Gastroesophageal sphincter (tissue), 4 donors: ENCODE measurements at regions not wholly inside any gene's neighbourhood (a gene's known extent, or its start where the extent isn't known, plus 50 kb on each side); places are given as distances from the start of the nearest gene placed in this dataset.

Experiments used
- ATAC-seq: fragments of 150-250 bp; one replicate; pipeline ENCODE4 v1.9.1; 2016; ENCODE audit warnings: mild to moderate bottlenecking, moderate library complexity
- H3K27ac ChIP-seq, 4 donors: fragments of 200-600 bp; sonication (generic) in 3 of 4; 1 replicate in 3 of 4; 2 replicates in 1 of 4; pipeline ENCODE4 v1.5.1; 2016 to 2019
- H3K27me3 ChIP-seq: fragments of 200-600 bp; sonication (generic); one replicate; pipeline ENCODE4 v1.5.1; 2019
- H3K36me3 ChIP-seq, 2 donors: fragments of 200-600 bp; sonication (generic); one replicate each; pipeline ENCODE4 v1.5.1; 2019; ENCODE audit warnings: control low read depth in 1 of 2
- H3K4me1 ChIP-seq, 3 donors: fragments of 200-600 bp; sonication (generic); 1 replicate in 2 of 3; 2 replicates in 1 of 3; pipeline ENCODE4 v1.5.1; 2016 to 2019; ENCODE audit warnings: control low read depth in 2 of 3
- H3K4me3 ChIP-seq, 2 donors: fragments of 200-600 bp; sonication (generic); one replicate each; pipeline ENCODE4 v1.5.1; 2019; ENCODE audit warnings: mild to moderate bottlenecking in 1 of 2, moderate library complexity in 1 of 2
- H3K9me3 ChIP-seq, 3 donors: fragments of 200-600 bp; sonication (generic); one replicate each; pipeline ENCODE4 v1.5.1; 2017 to 2019; ENCODE audit warnings: control low read depth in 2 of 3
- CTCF ChIP-seq, 4 experiments: fragments of 200-600 bp in 2 of 4; fragments of 450-650 bp in 2 of 4; sonication (generic) in 1 of 4; IDR thresholded peaks; one replicate each; pipeline ENCODE4 v1.5.1; 2017 to 2019; ENCODE audit warnings: antibody characterized with exemption in 4 of 4, mild to moderate bottlenecking in 2 of 4, moderate library complexity in 2 of 4
- EP300 ChIP-seq: sonication (generic); formaldehyde crosslinking; IDR thresholded peaks from one replicate; pipeline ENCODE4 v1.6.1; 2017; ENCODE audit warnings: antibody characterized with exemption, mild to moderate bottlenecking
- POLR2A ChIP-seq, 2 donors: fragments of 450-650 bp; IDR thresholded peaks; one replicate each; pipeline ENCODE4 v1.6.1; 2017; ENCODE audit warnings: antibody characterized with exemption in 2 of 2, mild to moderate bottlenecking in 2 of 2, moderate library complexity in 1 of 2
- POLR2AphosphoS5 ChIP-seq: sonication (generic); formaldehyde crosslinking; IDR thresholded peaks from one replicate; pipeline ENCODE4 v1.6.1; 2017; ENCODE audit warnings: antibody characterized with exemption
- WGBS, 2 donors: methylation state at CpG; one replicate each; pipeline ENCODE4 v1.1.5; 2018; ENCODE audit warnings: low coverage in 1 of 2; 5-methylcytosine and 5-hydroxymethylcytosine counted together

- peaks cover 0 to 5% (median 0%) of the 10 kb centered on the region in 3 donors for H3K4me1 ChIP-seq
- WGBS, 2 donors = 94% methylated on average over 9 of the region's 9 CpGs; no CpG with 5 or more reads in 1 of the 2 donors
- no peak overlapping the region for H3K4me3 ChIP-seq
- TF ChIP-seq POLR2A (IDR thresholded peaks at IDR 0.05) = no peak
- TF ChIP-seq POLR2AphosphoS5 = no peak
- TF ChIP-seq EP300 = no peak
- TF ChIP-seq CTCF (IDR thresholded peaks at IDR 0.05) = no peak
- H3K36me3 ChIP-seq = no peaks in the 10 kb centered on the region
- no peak overlapping the region for H3K27ac ChIP-seq
- no peaks in the 10 kb centered on the region for H3K9me3 ChIP-seq
- no peaks in the 10 kb centered on the region for H3K27me3 ChIP-seq
- no peak for ATAC-seq
These were observed 274.5 kb upstream of the SOX5 start for GRCh38 chr12:24223926-24224325.

- 89 to 100% methylated on average over 1 of the region's 1 CpG for WGBS, 2 donors
- Histone ChIP-seq H3K27ac (no peak overlapping the region), H3K36me3 (no peaks in the 10 kb centered on the region), H3K27me3 (no peaks in the 10 kb centered on the region), H3K9me3 (no peaks in the 10 kb centered on the region), H3K4me1 (peaks cover 0 to 5% (median 0%) of the 10 kb centered on the region in 3 donors), H3K4me3 (no peak overlapping the region)
- TF ChIP-seq POLR2AphosphoS5 (no peak), CTCF (IDR thresholded peaks at IDR 0.05) (no peak), EP300 (no peak), POLR2A (IDR thresholded peaks at IDR 0.05) (no peak)
- no peak for ATAC-seq
These were observed 273.5 kb upstream of the SOX5 start for GRCh38 chr12:24222968-24223367.

- TF ChIP-seq POLR2A (IDR thresholded peaks at IDR 0.05) = no peak
- no peak for TF ChIP-seq EP300
- no peak for TF ChIP-seq POLR2AphosphoS5
- no peak for TF ChIP-seq CTCF (IDR thresholded peaks at IDR 0.05)
- Histone ChIP-seq H3K27me3 (no peaks in the 10 kb centered on the region), H3K4me1 (no peaks in the 10 kb centered on the region), H3K27ac (no peak overlapping the region), H3K4me3 (no peak overlapping the region), H3K36me3 (no peaks in the 10 kb centered on the region), H3K9me3 (no peaks in the 10 kb centered on the region)
- 97 to 100% methylated on average over 1 to 2 of the region's 2 CpGs for WGBS, 2 donors
- ATAC-seq = no peak
These were observed 263.0 kb upstream of the SOX5 start for GRCh38 chr12:24212496-24212895.

DNA sequence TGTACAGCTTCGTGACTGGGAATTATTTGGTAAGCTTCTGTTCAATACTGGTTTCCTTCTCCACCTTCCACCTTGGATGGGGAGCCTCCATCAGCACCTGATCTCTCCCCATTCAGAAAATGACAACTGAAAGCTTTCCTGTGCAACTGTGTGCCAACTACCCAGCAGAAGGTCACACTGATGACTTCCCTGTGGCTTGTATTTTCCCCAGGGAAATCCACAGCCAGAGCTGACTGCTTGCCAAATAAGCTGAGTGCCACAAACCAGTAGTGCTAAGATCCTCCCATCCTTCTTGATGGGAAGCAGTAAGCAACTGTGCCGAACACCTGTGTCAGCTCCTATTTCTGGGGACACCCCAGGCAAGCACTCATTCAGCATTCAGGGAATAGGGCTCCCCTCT is 257.2 kb upstream of the SOX5 start:
- H3K27ac ChIP-seq = no peak overlapping the region
- H3K36me3 ChIP-seq = no peaks in the 10 kb centered on the region
- TF ChIP-seq POLR2A (IDR thresholded peaks at IDR 0.05) (no peak), POLR2AphosphoS5 (no peak), EP300 (no peak)
- H3K9me3 ChIP-seq = no peaks in the 10 kb centered on the region
- no peak for ATAC-seq
- no peak overlapping the region for H3K4me3 ChIP-seq
- 80 to 93% methylated on average over 1 to 2 of the region's 2 CpGs for WGBS, 2 donors
- no peaks in the 10 kb centered on the region for H3K27me3 ChIP-seq
- H3K4me1 ChIP-seq = no peaks in the 10 kb centered on the region

GRCh38 chr12:24201258-24201970 is 251.9 kb upstream of the SOX5 start:
- 77 to 96% methylated on average over 3 of the region's 3 CpGs for WGBS, 2 donors
- Histone ChIP-seq H3K9me3 (no peaks in the 10 kb centered on the region), H3K4me3 (no peak overlapping the region), H3K27ac (no peak overlapping the region), H3K4me1 (peaks cover 0 to 7% (median 0%) of the 10 kb centered on the region in 3 donors), H3K36me3 (no peaks in the 10 kb centered on the region), H3K27me3 (no peaks in the 10 kb centered on the region)
- no peak for TF ChIP-seq EP300
- ATAC-seq = no peak

DNA sequence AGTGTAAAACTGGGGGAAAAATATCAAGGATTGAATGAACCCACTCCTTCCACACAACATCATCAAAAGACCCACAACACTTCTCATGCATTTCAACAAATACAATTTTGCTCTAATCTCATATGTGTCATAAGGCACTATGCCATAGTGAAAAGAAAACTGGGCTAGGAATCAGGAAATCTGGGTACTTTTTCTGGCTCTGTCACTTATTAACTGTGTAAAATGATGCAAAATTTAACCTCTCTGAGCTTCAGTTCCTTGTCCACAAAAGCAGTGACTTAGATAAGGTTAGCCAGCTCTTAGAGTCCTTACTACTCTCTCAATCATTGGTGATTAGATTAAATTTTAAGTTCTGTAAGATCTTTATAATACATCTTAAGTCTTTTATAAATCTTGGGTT is 250.5 kb upstream of the SOX5 start:
- Histone ChIP-seq H3K4me3 (no peak overlapping the region), H3K27me3 (no peaks in the 10 kb centered on the region), H3K9me3 (no peaks in the 10 kb centered on the region), H3K4me1 (peaks cover 0 to 7% (median 0%) of the 10 kb centered on the region in 3 donors), H3K36me3 (no peaks in the 10 kb centered on the region), H3K27ac (no peak overlapping the region)
- ATAC-seq = no peak
- TF ChIP-seq EP300 (no peak), CTCF (IDR thresholded peaks at IDR 0.05) (no peak), POLR2AphosphoS5 (no peak), POLR2A (IDR thresholded peaks at IDR 0.05) (no peak)
